GM23338 (cell line): ENCODE measurements at regions not wholly inside any gene's neighbourhood (a gene's known extent, or its start where the extent isn't known, plus 50 kb on each side); places are given as distances from the start of the nearest gene placed in this dataset.

Source experiments
- CREB1 ChIP-seq: fragments of 250-450 bp; sonication (Bioruptor Pico); IDR thresholded peaks from 2 replicates; pipeline ENCODE4 v1.5.0; 2020; ENCODE audit warnings: low read depth, mild to moderate bottlenecking, moderate library complexity
- CTCF ChIP-seq, 2 experiments: fragments of 200-600 bp in 1 of 2; sonication (generic) in 1 of 2; conservative IDR thresholded peaks; 2 replicates each; pipeline versions ENCODE4 v1.5.1 to v1.6.1; 2016 to 2017; ENCODE audit warnings: antibody characterized with exemption in 2 of 2, low read depth in 2 of 2, mild to moderate bottlenecking in 2 of 2, moderate library complexity in 1 of 2
- EZH2 ChIP-seq: fragments of 200-600 bp; sonication (generic); IDR thresholded peaks from one replicate; pipeline ENCODE4 v1.8.0; 2017; ENCODE audit warnings: antibody characterized with exemption, mild to moderate bottlenecking, low read depth; ENCODE audit not compliant: unreplicated experiment
- EZH2phosphoT487 ChIP-seq: fragments of 200-600 bp; sonication (generic); IDR thresholded peaks from one replicate; pipeline ENCODE4 v1.8.1; 2018; ENCODE audit warnings: antibody characterized with exemption; ENCODE audit not compliant: unreplicated experiment
- JUNB ChIP-seq: IDR thresholded peaks from one replicate; pipeline ENCODE4 v1.6.1; 2016; ENCODE audit warnings: antibody characterized with exemption; ENCODE audit not compliant: unreplicated experiment
- NANOG ChIP-seq: IDR thresholded peaks from 2 replicates; pipeline ENCODE4 v1.6.1; 2016; ENCODE audit warnings: antibody characterized with exemption, borderline replicate concordance
- POLR2AphosphoS5 ChIP-seq: IDR thresholded peaks from 2 replicates; pipeline ENCODE4 v1.6.1; 2016; ENCODE audit warnings: antibody characterized with exemption, low read depth
- ZNF331 ChIP-seq: fragments of 250-450 bp; sonication (Bioruptor Pico); IDR thresholded peaks from 2 replicates; pipeline ENCODE4 v1.5.0; 2020; ENCODE audit warnings: low read depth, mild to moderate bottlenecking, moderate library complexity
- ZNF462 ChIP-seq: fragments of 250-450 bp; sonication (Bioruptor Pico); IDR thresholded peaks from 2 replicates; pipeline ENCODE4 v1.5.0; 2020; ENCODE audit warnings: mild to moderate bottlenecking, moderate library complexity
- TF ChIP-seq, protein P1 (sequence below): IDR thresholded peaks from 2 replicates; pipeline ENCODE4 v1.6.1; 2016; ENCODE audit warnings: antibody characterized with exemption
- TF ChIP-seq, protein P2 (sequence below): IDR thresholded peaks from one replicate; pipeline ENCODE4 v1.6.1; 2018; ENCODE audit warnings: antibody characterized with exemption; ENCODE audit not compliant: unreplicated experiment

- TF ChIP-seq ZNF462 (CRISPR knock-in tag) (no peak), CREB1 (no peak), EZH2 (no peak), CTCF (conservative IDR thresholded peaks at IDR 0.05; ENCODE audit: low read depth in 2 of 2) (no peak), JUNB (no peak), ZNF331 (CRISPR knock-in tag) (no peak), NANOG (no peak), EZH2phosphoT487 (no peak), POLR2AphosphoS5 (no peak)
- TF ChIP-seq, protein P1, sequence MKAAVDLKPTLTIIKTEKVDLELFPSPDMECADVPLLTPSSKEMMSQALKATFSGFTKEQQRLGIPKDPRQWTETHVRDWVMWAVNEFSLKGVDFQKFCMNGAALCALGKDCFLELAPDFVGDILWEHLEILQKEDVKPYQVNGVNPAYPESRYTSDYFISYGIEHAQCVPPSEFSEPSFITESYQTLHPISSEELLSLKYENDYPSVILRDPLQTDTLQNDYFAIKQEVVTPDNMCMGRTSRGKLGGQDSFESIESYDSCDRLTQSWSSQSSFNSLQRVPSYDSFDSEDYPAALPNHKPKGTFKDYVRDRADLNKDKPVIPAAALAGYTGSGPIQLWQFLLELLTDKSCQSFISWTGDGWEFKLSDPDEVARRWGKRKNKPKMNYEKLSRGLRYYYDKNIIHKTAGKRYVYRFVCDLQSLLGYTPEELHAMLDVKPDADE = no peak
- TF ChIP-seq, protein P2, sequence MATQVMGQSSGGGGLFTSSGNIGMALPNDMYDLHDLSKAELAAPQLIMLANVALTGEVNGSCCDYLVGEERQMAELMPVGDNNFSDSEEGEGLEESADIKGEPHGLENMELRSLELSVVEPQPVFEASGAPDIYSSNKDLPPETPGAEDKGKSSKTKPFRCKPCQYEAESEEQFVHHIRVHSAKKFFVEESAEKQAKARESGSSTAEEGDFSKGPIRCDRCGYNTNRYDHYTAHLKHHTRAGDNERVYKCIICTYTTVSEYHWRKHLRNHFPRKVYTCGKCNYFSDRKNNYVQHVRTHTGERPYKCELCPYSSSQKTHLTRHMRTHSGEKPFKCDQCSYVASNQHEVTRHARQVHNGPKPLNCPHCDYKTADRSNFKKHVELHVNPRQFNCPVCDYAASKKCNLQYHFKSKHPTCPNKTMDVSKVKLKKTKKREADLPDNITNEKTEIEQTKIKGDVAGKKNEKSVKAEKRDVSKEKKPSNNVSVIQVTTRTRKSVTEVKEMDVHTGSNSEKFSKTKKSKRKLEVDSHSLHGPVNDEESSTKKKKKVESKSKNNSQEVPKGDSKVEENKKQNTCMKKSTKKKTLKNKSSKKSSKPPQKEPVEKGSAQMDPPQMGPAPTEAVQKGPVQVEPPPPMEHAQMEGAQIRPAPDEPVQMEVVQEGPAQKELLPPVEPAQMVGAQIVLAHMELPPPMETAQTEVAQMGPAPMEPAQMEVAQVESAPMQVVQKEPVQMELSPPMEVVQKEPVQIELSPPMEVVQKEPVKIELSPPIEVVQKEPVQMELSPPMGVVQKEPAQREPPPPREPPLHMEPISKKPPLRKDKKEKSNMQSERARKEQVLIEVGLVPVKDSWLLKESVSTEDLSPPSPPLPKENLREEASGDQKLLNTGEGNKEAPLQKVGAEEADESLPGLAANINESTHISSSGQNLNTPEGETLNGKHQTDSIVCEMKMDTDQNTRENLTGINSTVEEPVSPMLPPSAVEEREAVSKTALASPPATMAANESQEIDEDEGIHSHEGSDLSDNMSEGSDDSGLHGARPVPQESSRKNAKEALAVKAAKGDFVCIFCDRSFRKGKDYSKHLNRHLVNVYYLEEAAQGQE = no peak
Measured at GRCh38 chr4:181006499-181007260, 1236.5 kb upstream of the TENM3 start (continued).
